Suprapubic skin (tissue), 4 donors: ENCODE measurements at regions not wholly inside any gene's neighbourhood (a gene's known extent, or its start where the extent isn't known, plus 50 kb on each side); places are given as distances from the start of the nearest gene placed in this dataset.

Source experiments
- CTCF ChIP-seq, 2 donors: fragments of 200-600 bp in 1 of 2; fragments of 450-650 bp in 1 of 2; sonication (generic) in 1 of 2; IDR thresholded peaks; one replicate each; pipeline ENCODE4 v1.5.1; 2016 to 2019; ENCODE audit warnings: antibody characterized with exemption in 2 of 2, mild to moderate bottlenecking in 1 of 2, moderate library complexity in 1 of 2
- EP300 ChIP-seq: sonication (generic); formaldehyde crosslinking; IDR thresholded peaks from one replicate; pipeline ENCODE4 v1.6.1; 2017; ENCODE audit warnings: antibody characterized with exemption
- POLR2AphosphoS5 ChIP-seq, 3 donors: sonication (generic); formaldehyde crosslinking; IDR thresholded peaks; one replicate each; pipeline ENCODE4 v1.6.1; 2017; ENCODE audit warnings: antibody characterized with exemption in 3 of 3

- no peak for TF ChIP-seq CTCF (IDR thresholded peaks at IDR 0.05)
- no peak for TF ChIP-seq POLR2AphosphoS5 (IDR thresholded peaks at IDR 0.05)
- TF ChIP-seq EP300, result no peak
Observed at GRCh38 chr9:96158147-96158546, 143.8 kb downstream of the HSD17B3 start.
